ENCODE measurements at regions not wholly inside any gene's neighbourhood (a gene's known extent, or its start where the extent isn't known, plus 50 kb on each side); places are given as distances from the start of the nearest gene placed in this dataset.
"Not testable (repeated sequence)": the region's sequence is repeated elsewhere in the genome, so short reads cannot be mapped to it uniquely, and the experiment has no call there.

DNA sequence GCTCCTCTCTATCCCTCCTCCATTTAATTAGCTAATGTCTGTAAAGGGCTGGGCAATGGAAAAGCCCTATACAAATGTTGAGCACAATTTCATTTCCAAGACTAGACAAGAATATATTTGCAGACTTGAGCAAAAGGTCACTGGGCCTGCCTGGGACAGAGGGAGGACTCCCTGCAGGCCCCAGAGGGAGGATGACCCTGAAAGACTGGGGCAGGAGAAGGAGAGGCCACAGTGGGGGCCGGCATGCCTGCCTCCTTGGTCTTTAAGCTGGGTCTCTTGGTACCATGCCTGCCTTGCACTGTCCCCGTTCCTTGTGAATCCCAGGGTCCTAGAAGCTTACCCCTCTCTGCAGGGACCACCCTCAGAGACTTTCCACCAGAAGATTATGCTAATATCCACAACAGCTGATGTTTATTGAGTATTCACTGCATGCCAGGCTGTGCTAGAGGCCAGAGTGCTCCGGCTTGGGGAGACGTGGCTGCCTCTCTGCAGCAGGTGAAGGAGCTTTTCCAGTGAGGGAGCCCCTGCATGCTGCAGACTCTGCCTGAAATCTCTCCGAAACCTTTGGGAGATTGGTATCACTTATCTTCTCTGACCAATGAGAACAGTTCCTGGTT is 72.7 kb upstream of the HSPA9 start:
- no peak for DNase-seq

GRCh38 chr5:138647261-138647788 is 72.1 kb upstream of the HSPA9 start:
- DNase-seq: no peak

GRCh38 chr5:138646671-138647070 is 71.5 kb upstream of the HSPA9 start:
- no peak for DNase-seq

GRCh38 chr5:138645778-138646575 is 70.8 kb upstream of the HSPA9 start:
- no peak for DNase-seq

DNA sequence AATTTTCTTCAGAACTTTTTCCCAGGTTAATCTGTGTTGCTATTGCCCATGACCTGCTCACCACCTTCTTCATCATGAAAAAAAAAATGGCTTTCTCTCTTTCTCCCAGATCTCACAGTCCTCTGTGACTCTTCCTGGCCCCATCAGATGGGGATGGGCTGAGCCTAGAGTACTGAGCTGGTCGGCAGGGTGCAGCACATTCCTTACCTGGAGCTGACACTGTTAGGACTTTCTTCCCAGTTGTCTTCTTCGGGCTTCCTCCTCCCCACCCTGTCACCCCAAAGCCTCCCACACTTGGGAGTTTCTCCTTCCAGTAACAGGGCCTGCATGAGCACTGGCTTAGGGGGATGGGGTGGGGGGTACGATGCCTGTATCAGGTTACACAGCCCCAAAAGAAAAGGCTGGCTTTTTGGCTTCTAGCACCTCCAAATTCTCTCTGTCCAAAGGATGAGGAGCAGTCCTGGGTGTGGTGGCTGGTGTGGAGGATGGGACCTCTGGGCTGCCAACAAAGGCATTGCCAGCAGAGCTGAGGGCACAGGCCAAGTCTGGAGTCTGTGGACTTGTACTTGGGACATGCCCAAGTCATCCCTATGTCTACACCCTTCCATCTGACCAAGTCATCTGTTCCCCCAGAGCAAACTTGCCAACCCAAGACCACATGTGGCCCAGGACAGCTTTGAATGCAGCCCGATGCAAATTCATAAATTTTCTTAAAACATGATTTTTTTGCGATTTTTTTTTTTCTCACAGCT is 68.0 kb upstream of the HSPA9 start:
- no peak for DNase-seq

GRCh38 chr5:138641547-138642298 is 66.5 kb upstream of the HSPA9 start:
- peak; percentile 21 to 62 (median 44) for DNase-seq

DNA sequence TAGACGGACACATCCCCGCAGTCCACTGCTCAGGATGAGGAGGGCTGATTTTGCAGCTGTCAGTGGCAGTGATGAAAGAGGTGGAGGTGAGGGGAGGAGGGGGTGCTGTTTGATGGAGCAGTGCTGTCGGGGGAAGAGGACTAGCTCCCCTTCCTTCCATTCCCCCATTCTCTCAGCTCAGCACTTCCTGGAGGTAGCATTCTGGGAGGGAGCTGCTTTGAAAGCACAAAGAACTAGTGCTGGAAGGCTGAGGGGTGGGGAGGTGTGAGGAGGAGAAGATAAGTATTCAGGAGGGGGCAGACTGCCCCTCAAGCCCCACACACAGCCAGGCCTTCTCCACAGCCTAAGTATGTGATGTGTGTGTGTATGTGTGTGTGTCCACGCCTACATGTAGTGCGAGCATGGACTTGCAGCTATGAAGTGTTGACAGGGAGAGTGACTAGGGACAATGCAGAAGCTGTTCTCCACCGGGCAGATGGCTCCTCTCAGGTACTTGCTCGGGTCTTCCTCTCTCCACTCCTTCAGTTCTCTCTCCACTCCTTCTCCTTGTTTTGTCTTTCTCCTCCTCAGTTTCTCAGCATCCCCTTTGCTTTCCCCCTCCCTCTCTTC is 65.5 kb upstream of the HSPA9 start:
- no peak for DNase-seq

DNA sequence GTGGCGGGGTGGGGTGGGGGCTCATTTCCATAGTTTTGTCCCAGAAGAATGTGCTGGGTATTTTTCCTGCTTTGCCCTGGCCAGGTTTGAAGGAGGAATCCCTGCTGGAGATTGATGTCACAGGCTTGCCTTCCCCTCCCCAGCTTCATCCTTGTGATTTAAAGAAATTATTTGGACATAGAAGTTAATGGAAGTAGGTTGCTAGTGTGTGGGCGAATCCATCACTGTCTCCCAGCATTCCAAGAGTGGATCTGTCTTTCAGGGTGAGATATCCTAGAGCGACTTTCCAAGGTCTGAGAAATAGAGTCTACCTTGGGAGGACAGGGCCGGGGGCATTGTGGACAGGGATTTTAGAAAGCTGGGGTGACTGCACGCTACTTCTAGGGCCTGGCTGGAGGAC is 64.9 kb upstream of the HSPA9 start:
- no peak for DNase-seq

GRCh38 chr5:138639326-138639725 is 64.1 kb upstream of the HSPA9 start:
- DNase-seq: no peak

GRCh38 chr5:138637256-138637655 is 62.1 kb upstream of the HSPA9 start:
- no peak for DNase-seq

DNA sequence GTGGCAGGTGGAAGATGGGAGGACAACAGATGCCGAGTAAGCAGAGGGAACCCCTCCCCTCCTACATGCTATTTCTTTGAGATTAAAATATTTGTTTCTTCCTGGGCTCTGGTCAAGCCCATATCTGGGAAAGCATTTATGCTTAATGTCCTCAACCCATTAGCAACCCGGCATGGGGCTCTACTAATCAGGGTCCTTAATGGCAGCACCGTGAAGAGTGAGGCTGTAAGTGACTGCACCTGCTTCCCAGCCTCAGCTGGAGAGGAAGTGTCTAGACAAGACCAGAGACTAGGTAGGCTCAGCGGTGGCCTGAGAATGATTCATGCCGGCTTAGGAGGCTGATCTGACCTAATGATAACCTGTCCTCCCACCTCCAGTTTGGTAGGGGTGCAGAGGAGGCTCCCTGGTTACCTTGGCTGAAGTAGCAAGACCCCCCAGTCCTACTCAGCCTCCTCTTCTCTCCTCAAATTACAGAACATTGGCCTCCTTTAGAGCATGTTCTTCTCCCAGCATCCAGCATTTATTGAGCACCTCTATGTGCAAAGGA is 61.3 kb upstream of the HSPA9 start:
- DNase-seq: no peak

GRCh38 chr5:138635708-138636107 is 60.5 kb upstream of the HSPA9 start:
- DNase-seq: no peak

GRCh38 chr5:138635265-138635664 is 60.1 kb upstream of the HSPA9 start:
- peak; percentile 18 to 79 (median 71) for DNase-seq

DNA sequence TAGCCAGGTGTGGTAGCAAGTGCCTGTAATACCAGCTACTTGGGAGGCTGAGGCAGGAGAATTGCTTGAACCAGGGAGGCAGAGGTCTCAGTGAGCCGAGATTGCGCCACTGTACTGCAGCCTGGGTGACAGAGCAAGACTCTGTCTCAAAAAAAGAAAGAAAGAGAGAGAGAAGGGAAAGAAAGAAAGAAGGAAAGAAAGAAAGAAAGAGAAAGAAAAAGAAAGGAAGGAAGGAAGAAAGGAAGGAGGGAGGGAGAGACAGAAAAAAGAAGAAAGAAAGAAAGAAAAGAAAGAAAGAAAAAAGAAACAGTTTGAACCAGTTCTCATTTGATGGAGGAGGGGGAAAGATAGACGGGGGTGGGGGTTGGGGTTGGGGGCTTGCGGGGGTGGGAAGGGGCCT is 59.6 kb upstream of the HSPA9 start:
- DNase-seq: not testable (repeated sequence)

GRCh38 chr5:138632900-138633489 is 57.8 kb upstream of the HSPA9 start:
- peak; percentile 60 to 84 (median 72) for DNase-seq

GRCh38 chr5:138631096-138631928 is 56.1 kb upstream of the HSPA9 start:
- no peak for DNase-seq

GRCh38 chr5:138629392-138629791 is 54.2 kb upstream of the HSPA9 start:
- DNase-seq: no peak

- DNase-seq: peak in 1 of 3 donors; percentile 41
Measured at GRCh38 chr5:138626333-138626944, 51.2 kb upstream of the HSPA9 start.

- no peak for DNase-seq
Measured at GRCh38 chr5:138625134-138625533, 49.9 kb upstream of the HSPA9 start.
